Spinal cord (tissue), 9 donors: ENCODE measurements at regions not wholly inside any gene's neighbourhood (a gene's known extent, or its start where the extent isn't known, plus 50 kb on each side); places are given as distances from the start of the nearest gene placed in this dataset.
A peak's percentile ranks its signal among the peaks of the same experiment; 100 is the strongest.

Experiments used
- DNase-seq, 6 donors: peaks; one replicate each; pipeline versions ENCODE4 v3.0.0 to v3.0.0-alpha.2; 2013 to 2015; ENCODE audit warnings: low spot score in 6 of 6, low read depth in 4 of 6
- H3K27ac ChIP-seq: one replicate; pipeline ENCODE4 v1.5.1; 2013; ENCODE audit warnings: low read depth, low read length, control low read depth
- H3K27me3 ChIP-seq: one replicate; pipeline ENCODE4 v1.6.1; 2013; ENCODE audit warnings: low read length; ENCODE audit not compliant: control insufficient read depth, insufficient read depth
- H3K36me3 ChIP-seq: one replicate; pipeline ENCODE4 v1.6.1; 2013; ENCODE audit warnings: low read length; ENCODE audit not compliant: control insufficient read depth, insufficient read depth
- H3K4me1 ChIP-seq: one replicate; pipeline ENCODE4 v1.6.1; 2013; ENCODE audit warnings: low read length; ENCODE audit not compliant: control insufficient read depth, insufficient read depth
- H3K4me3 ChIP-seq: one replicate; pipeline ENCODE4 v1.5.1; 2013; ENCODE audit warnings: low read depth, low read length, control low read depth
- H3K9me3 ChIP-seq: one replicate; pipeline ENCODE4 v1.6.1; 2013; ENCODE audit warnings: low read length; ENCODE audit not compliant: control insufficient read depth, insufficient read depth
- WGBS: methylation state at CpG from one replicate; pipeline ENCODE4 v1.1.5; 2013; ENCODE audit warnings: missing lambda C conversion rate; ENCODE audit not compliant: insufficient coverage; 5-methylcytosine and 5-hydroxymethylcytosine counted together
- donor health status: healthy.

DNA sequence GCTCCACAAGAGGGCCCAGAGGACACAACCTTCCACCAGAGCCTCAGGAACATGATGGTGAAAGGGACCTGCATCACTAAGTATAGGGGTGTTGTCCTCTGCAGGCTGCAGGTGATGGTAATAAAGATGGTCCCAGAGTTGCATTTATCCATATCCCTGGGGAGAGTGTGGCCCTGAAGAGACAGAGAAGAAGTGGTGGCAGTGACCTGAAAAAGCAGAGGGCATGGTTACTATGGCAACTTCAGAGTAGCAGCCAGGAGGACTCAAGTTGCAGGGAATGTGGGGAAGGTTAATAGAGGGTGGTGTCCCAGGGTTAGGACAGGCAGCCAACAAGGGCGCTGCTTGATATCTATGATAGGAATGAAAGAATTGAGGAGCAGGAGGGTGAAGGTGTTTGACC, 57.1 kb downstream of the HLA-A start:
- no peak overlapping the region for H3K4me3 ChIP-seq
- DNase-seq = no peak
- no peaks in the 10 kb centered on the region for H3K4me1 ChIP-seq
- H3K27ac ChIP-seq = no peak overlapping the region
- H3K27me3 ChIP-seq = no peaks in the 10 kb centered on the region
- no peaks in the 10 kb centered on the region for H3K9me3 ChIP-seq
- 100% methylated on average over 1 of the region's 1 CpG for WGBS
- H3K36me3 ChIP-seq = no peaks in the 10 kb centered on the region

DNA sequence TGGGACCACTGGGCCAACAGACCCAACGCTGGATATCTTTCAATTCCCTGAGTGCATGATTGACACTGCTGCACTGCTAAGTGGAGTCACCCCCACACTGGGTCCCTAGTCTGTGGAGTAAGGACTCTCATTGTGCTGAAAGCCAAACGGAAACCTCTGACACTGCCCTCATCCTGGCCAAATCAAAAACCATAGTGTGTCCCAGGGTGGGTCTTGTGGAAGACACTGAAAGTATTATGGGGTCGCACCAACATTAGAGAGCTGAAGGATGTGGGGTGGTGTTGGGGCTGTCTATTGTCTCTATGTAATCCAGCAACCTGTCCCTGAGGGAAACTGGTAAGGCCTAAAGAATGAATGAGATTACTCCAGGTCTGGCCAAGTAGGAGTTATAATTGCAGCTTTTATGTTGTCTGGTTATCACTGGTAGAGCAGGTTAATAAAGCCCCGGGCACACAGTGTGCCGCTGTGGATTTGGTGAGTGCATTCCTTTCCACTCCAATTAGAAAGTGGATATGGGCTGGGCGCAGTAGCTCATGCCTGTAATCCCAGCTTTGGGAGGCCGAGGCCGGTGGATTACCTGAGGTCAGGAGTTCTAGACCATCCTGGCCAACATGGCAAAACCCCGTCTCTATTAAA, 57.9 kb downstream of the HLA-A start:
- Histone ChIP-seq H3K4me1 (no peaks in the 10 kb centered on the region), H3K27me3 (no peaks in the 10 kb centered on the region), H3K27ac (no peak overlapping the region), H3K9me3 (no peaks in the 10 kb centered on the region), H3K36me3 (no peaks in the 10 kb centered on the region), H3K4me3 (no peak overlapping the region)
- WGBS = 96% methylated on average over 9 of the region's 9 CpGs
- DNase-seq = no peak

DNA sequence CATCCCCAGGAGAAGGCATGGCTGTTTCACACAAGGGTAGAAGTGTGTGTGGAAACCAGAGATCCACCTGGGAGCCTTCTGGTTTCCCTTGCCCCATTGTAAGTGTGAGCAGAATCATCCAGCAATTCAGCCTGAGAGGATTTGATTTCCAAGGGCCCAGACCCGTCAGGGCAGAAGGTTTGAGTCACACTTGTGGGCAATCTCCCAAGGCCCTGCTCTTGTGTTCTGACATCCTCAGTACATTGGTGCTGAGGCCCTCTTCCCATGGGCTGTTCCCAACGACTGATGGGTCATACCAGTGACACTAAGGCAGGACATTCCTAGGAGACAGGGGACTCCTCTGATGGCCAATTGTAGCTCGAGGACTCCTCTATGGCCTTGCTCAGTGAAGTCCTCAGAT, 58.2 kb upstream of the POLR1H start:
- no peaks in the 10 kb centered on the region for H3K9me3 ChIP-seq
- peaks cover 19% of the 10 kb centered on the region for H3K4me1 ChIP-seq
- DNase-seq = no peak
- WGBS = 65% methylated on average over 3 of the region's 3 CpGs
- H3K27me3 ChIP-seq = peaks cover 23% of the 10 kb centered on the region
- no peak overlapping the region for H3K4me3 ChIP-seq
- H3K36me3 ChIP-seq = no peaks in the 10 kb centered on the region
- H3K27ac ChIP-seq = no peak overlapping the region

DNA sequence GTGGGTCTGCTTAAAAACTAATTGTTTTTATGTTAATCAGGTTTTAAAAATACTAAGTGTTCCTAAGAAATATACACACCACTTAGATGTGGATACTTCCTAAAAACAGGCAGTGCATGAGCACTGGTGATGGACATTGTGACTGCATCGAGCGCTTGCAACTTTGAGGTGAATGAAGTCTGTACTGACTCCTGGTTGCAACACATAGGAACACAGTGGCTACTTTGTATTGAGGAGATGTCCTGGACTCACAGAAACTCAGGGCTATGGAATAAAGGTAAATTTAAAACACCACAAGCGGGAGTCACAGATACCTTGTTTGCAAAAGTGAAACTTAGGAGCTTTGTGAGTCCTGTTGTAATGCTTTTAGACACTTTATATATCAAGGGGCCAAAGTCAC, 55.6 kb upstream of the POLR1H start:
- H3K4me3 ChIP-seq = no peak overlapping the region
- peaks cover 19% of the 10 kb centered on the region for H3K4me1 ChIP-seq
- H3K9me3 ChIP-seq = no peaks in the 10 kb centered on the region
- H3K36me3 ChIP-seq = no peaks in the 10 kb centered on the region
- WGBS = 79% methylated on average over 2 of the region's 3 CpGs
- H3K27ac ChIP-seq = no peak overlapping the region
- peaks cover 38% of the 10 kb centered on the region for H3K27me3 ChIP-seq
- DNase-seq = no peak

DNA sequence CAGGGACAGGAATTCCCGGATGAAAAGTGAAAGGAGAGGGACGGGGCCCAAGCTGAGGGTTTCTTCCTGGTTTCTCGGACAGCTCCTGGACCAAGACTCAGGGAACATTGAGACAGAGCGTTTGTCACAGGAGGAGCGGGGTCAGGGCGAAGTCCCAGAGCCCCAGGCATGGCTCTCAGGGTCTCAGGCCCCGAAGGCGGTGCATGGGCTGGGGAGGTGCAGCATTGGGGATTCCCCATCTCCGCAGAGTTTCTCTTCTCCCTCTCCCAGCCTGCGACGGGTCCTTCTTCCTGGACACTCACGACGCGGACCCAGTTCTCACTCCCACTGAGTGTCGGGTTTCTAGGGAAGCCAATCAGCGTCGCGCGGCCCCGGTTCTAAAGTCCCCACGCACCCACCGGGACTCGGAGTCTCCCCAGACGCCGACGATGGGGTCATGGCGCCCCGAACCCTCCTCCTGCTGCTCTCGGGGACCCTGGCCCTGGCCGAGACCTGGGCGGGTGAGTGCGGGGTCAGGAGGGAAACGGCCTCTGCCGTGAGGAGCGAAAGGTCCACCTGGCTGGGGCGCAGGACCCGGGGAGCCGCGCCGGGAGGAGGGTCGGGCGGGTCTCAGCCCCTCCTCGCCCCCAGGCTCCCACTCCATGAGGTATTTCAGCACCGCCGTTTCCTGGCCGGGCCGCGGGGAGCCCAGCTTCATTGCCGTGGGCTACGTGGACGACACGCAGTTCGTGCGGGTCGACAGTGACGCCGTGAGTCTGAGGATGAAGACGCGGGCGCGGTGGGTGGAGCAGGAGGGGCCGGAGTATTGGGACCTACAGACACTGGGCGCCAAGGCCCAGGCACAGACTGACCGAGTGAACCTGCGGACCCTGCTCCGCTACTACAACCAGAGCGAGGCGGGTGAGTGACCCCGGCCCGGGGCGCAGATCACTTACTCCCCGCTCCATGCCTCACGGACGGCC, 54.6 kb upstream of the POLR1H start:
- WGBS = 6% methylated on average over 73 of the region's 74 CpGs

DNA sequence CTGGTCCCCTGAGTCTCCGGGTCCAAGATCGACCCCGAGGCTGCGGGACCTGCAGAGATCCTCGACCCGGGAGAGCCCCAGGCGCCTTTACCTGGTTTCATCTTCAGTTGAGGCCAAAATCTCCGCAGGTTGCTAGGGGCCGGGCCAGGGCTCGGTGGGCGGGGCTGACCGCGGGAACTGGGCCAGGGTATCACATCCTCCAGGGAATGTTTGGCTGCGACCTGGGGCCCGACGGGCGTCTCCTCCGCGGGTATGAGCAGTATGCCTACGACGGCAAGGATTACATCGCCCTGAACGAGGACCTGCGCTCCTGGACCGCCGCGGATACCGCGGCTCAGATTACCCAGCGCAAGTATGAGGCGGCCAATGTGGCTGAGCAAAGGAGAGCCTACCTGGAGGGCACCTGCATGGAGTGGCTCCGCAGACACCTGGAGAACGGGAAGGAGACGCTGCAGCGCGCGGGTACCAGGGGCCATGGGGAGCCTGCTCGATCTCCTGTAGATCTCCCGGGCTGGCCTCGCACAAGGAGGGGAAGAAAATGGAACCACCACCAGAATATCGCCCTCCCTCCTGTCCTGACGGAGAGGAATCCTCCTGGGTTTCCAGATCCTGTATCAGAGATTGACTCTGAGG, 53.8 kb upstream of the POLR1H start:
- peaks cover 38% of the 10 kb centered on the region for H3K27me3 ChIP-seq
- DNase-seq = no peak
- H3K9me3 ChIP-seq = no peaks in the 10 kb centered on the region
- H3K27ac ChIP-seq = no peak overlapping the region
- WGBS = 3% methylated on average over 38 of the region's 42 CpGs
- no peaks in the 10 kb centered on the region for H3K36me3 ChIP-seq
- peaks cover 19% of the 10 kb centered on the region for H3K4me1 ChIP-seq
- peak overlapping the region; percentile 26 for H3K4me3 ChIP-seq

More for the DNA sequence above, 54.6 kb upstream of the POLR1H start:
- no peaks in the 10 kb centered on the region for H3K36me3 ChIP-seq
- peaks cover 19% of the 10 kb centered on the region for H3K4me1 ChIP-seq
- no peak overlapping the region for H3K27ac ChIP-seq
- peak overlapping the region; percentile 26 for H3K4me3 ChIP-seq
- peaks cover 38% of the 10 kb centered on the region for H3K27me3 ChIP-seq
- peak in 2 of 6 donors; percentile 6 to 21 for DNase-seq
- H3K9me3 ChIP-seq = no peaks in the 10 kb centered on the region

DNA sequence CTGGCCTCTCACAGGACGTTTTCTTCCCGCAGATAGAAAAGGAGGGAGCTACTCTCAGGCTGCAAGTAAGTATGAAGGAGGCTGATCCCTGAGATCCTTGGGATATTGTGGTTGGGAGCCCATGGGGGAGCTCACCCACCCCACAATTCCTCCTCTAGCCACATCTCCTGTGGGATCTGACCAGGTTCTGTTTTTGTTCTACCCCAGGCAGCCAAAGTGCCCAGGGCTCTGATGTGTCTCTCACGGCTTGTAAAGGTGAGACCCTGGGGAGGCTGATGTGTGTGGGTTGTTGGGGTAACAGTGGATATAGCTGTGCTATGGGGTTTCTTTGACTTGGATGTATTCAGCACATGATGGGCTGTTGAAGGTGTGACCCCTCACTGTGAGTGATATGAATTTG, 52.0 kb upstream of the POLR1H start:
- 94% methylated on average over 1 of the region's 3 CpGs for WGBS
- Histone ChIP-seq H3K27ac (no peak overlapping the region), H3K9me3 (no peaks in the 10 kb centered on the region), H3K27me3 (peaks cover 38% of the 10 kb centered on the region), H3K4me3 (no peak overlapping the region), H3K36me3 (no peaks in the 10 kb centered on the region), H3K4me1 (peaks cover 19% of the 10 kb centered on the region)
- no peak for DNase-seq
